SIG-M5 treated with dmso at 0.1 percent for 504 hours (cell line): ENCODE measurements at regions not wholly inside any gene's neighbourhood (a gene's known extent, or its start where the extent isn't known, plus 50 kb on each side); places are given as distances from the start of the nearest gene placed in this dataset.

Experiments
- DNase-seq: peaks from one replicate; lab custom pipeline; 2025; ENCODE audit not compliant: unreplicated experiment; lab: John Stamatoyannopoulos, UW

GRCh38 chr11:91686281-91686680 lies 538.3 kb upstream of the FAT3 start:
- no peak for DNase-seq

- DNase-seq, result no peak
Measured at GRCh38 chr11:91673705-91674104, 550.9 kb upstream of the FAT3 start.

- no peak for DNase-seq
Measured at GRCh38 chr11:91664521-91664920, 560.1 kb upstream of the FAT3 start.

- DNase-seq, result no peak
Measured at GRCh38 chr11:91660036-91660435, 564.6 kb upstream of the FAT3 start.

- DNase-seq, result no peak
Measured at GRCh38 chr11:91654686-91655085, 569.9 kb upstream of the FAT3 start.

- DNase-seq, result no peak
Measured at GRCh38 chr11:91653079-91653754, 571.4 kb upstream of the FAT3 start.

GRCh38 chr11:91650802-91651201 lies 573.8 kb upstream of the FAT3 start:
- no peak for DNase-seq

GRCh38 chr11:91641153-91641552 lies 583.5 kb upstream of the FAT3 start:
- no peak for DNase-seq

- no peak for DNase-seq
Measured at GRCh38 chr11:91639359-91639758, 585.3 kb upstream of the FAT3 start.

GRCh38 chr11:91630916-91631673 lies 593.5 kb upstream of the FAT3 start:
- DNase-seq, result no peak

- no peak for DNase-seq
Measured at GRCh38 chr11:91625495-91625894, 599.1 kb upstream of the FAT3 start.

GRCh38 chr11:91624021-91624420 lies 600.6 kb upstream of the FAT3 start:
- DNase-seq, result no peak

GRCh38 chr11:91608677-91609076 lies 615.9 kb upstream of the FAT3 start:
- no peak for DNase-seq

- DNase-seq, result no peak
Measured at GRCh38 chr11:91596111-91596510, 628.5 kb upstream of the FAT3 start.

GRCh38 chr11:91591021-91591420 lies 633.6 kb upstream of the FAT3 start:
- DNase-seq, result no peak

GRCh38 chr11:91587131-91587530 lies 637.5 kb upstream of the FAT3 start:
- DNase-seq, result no peak

GRCh38 chr11:91585035-91585801 lies 639.4 kb upstream of the FAT3 start:
- DNase-seq, result no peak

GRCh38 chr11:91563176-91563575 lies 661.4 kb upstream of the FAT3 start:
- DNase-seq, result no peak

GRCh38 chr11:91560434-91560833 lies 664.2 kb upstream of the FAT3 start:
- DNase-seq, result no peak

- no peak for DNase-seq
Measured at GRCh38 chr11:91538065-91538464, 686.6 kb upstream of the FAT3 start.

GRCh38 chr11:91536366-91536765 lies 688.3 kb upstream of the FAT3 start:
- DNase-seq, result no peak

GRCh38 chr11:91528965-91529364 lies 695.7 kb upstream of the FAT3 start:
- no peak for DNase-seq
